GM19035 (cell line): ENCODE measurements at regions not wholly inside any gene's neighbourhood (a gene's known extent, or its start where the extent isn't known, plus 50 kb on each side); places are given as distances from the start of the nearest gene placed in this dataset.
"Not testable (repeated sequence)": the region's sequence is repeated elsewhere in the genome, so short reads cannot be mapped to it uniquely, and the experiment has no call there.

Experiments used
- ATAC-seq: cut with Tn5 transposase; IDR thresholded peaks from one replicate; pipeline ENCODE4 v1.9.1; 2021; ENCODE audit not compliant: unreplicated experiment

DNA sequence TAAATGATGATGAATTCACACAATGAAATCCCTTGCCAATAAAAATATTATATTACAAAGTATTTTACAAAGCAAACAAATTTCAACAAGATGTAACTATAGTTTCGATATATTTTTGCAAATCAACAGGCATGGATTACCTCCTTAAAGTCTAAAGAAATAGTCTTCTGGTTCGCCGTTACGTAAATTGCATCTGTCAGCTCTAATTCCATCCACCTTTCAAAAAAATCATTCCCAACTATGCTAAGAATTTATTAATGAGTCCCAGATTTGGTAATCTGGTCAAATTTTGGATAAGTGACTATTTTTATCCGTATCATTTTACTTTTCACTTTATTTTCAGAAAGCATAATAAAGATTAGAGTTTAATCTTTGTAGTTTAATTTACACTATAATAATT lies 1984.9 kb downstream of the EFNA5 start:
- ATAC-seq = no peak

- no peak for ATAC-seq
Observed at GRCh38 chr5:105684799-105685198, 1985.9 kb downstream of the EFNA5 start.

GRCh38 chr5:105680858-105681475 lies 1989.8 kb downstream of the EFNA5 start:
- no peak for ATAC-seq

GRCh38 chr5:105677291-105677690 lies 1993.4 kb downstream of the EFNA5 start:
- no peak for ATAC-seq

- no peak for ATAC-seq
Observed at GRCh38 chr5:105670596-105670995, 2000.1 kb downstream of the EFNA5 start.

GRCh38 chr5:105663671-105664070 lies 2007.1 kb downstream of the EFNA5 start:
- no peak for ATAC-seq

GRCh38 chr5:105659396-105659795 lies 2011.3 kb downstream of the EFNA5 start:
- no peak for ATAC-seq

- no peak for ATAC-seq
Observed at GRCh38 chr5:105640328-105640727, 2030.4 kb downstream of the EFNA5 start.

GRCh38 chr5:105639511-105639910 lies 2031.2 kb downstream of the EFNA5 start:
- no peak for ATAC-seq

DNA sequence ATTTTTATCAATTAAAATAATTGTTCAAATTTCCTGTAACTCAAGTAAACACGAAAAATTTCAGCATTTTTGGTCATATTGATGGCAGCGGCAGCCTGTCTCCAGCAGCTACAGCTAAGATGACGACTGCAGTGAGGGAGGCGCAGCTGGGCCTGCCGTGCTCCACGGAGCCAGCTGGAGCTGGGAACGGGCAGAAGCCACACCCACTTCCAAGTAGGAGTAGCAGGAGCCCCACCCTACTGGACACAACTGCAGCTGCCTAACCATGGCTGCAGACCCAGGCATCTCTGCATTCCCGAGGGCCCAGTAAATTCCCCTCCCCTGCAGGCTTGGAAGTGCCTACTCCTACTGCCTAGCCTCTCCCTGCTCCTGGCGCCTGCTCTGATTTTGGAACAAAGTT lies 2031.7 kb downstream of the EFNA5 start:
- no peak for ATAC-seq

DNA sequence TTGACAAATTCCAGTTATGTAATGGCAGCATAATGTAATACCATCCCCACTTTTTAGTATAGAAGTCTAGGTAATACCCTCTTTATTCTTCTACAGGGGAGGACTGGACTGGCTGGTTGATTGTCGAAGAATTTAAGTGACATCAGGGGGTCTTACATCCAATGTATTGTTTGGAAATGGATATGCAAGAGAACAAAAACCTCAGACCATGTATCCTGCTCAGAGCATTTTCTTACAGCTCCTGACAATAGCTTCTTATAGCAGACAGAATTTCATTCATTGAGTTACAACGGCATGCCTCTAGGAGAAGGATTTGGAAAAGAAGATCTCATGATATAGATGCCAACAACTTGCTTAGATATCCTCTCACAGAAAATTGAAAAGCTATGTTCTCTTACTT lies 2032.3 kb downstream of the EFNA5 start:
- ATAC-seq = no peak

DNA sequence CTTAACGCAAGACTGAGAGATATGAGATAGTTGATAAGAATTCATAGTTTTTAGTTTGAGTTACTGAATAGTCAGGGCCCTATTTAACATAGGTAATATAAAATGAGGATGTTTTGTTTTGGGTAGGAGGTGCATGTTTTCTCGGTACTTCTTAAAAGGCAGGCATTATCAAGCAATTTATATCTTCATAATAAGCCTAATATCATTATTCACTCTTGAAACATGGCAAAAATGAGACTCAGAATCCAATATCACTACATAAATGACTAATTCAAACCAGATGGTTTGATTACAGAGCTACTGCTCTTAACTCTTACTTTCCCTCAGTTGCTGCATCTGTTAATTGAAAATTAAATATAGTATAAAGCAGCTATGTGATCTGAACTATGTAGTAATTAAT lies 2038.7 kb downstream of the EFNA5 start:
- ATAC-seq = no peak

GRCh38 chr5:105630803-105631202 lies 2039.9 kb downstream of the EFNA5 start:
- ATAC-seq = no peak

GRCh38 chr5:105619725-105620124 lies 2051.0 kb downstream of the EFNA5 start:
- ATAC-seq = no peak

DNA sequence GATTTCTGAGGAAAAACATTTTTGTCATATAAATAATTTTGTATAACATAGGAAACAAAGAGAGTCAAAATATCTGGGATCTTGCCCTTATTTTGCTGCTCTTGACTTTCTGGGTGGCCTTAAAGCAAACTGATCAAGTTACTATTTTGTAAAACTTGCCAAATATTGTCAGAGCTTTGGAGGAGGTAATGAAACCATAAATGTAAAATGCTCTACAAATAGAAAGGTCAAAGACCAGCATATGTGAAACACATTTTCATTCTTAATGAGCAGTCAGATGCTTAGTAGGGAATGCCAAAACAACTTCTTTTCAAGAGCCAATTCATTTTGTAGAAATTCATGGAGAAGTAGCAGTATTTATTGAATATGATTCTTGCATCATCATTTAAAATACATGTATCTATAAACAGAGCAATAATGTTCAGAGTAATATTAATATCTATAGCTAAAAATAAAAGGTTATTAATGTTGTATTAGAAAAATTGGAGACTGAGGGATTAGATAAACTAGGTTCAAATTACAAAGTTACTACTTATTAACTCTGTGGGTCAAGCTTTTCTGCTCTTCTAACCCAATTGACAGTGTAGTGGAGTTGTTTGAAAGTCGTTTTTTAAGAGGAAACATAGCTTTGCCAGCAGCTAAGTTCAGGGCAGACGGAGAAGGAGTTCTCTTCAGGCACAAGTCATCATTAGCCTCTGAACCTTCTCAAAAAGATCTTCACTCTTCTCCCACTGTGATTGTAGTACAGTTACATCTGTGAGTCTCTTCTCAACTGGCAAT lies 2053.1 kb downstream of the EFNA5 start:
- ATAC-seq = no peak

GRCh38 chr5:105616599-105616998 lies 2054.0 kb upstream of the NUDT12 start:
- no peak for ATAC-seq

- not testable (repeated sequence) for ATAC-seq
Observed at GRCh38 chr5:105602406-105602805, 2039.8 kb upstream of the NUDT12 start.

- no peak for ATAC-seq
Observed at GRCh38 chr5:105593011-105593760, 2030.6 kb upstream of the NUDT12 start.

- no peak for ATAC-seq
Observed at GRCh38 chr5:105587963-105588662, 2025.5 kb upstream of the NUDT12 start.

DNA sequence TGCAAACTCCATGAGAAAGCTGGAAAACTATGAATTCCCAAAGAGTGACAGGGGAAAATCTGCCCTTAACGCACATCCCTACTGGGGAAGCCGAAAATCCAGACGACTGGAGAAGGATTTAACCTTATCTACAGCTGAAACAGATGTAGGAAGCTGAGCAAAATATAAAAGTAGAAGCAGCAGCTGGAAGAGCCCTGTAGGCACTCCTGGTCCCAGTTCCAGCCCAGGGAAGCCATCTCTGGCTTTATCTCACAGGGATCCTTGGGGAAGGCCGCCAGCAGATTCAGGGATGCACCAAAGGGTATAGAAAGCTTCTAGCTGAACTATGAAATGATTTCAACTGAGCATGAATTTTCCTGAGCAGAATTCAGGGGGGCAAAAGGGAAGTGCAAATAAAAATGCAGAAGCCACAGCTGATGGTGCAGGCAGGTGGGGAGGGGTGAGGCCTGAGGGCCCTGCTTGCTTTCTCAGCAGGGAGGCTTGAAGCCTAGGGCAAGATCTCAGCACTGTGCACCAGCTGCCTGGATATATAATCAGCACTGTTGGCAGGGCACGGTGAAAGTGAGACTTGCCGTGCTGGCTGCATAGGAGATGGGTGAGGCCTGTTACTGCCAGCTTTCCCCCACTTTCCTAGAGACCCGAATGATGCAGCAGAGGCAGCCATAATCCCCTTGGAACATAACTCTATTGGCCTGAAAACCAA lies 2019.5 kb upstream of the NUDT12 start:
- ATAC-seq = no peak

DNA sequence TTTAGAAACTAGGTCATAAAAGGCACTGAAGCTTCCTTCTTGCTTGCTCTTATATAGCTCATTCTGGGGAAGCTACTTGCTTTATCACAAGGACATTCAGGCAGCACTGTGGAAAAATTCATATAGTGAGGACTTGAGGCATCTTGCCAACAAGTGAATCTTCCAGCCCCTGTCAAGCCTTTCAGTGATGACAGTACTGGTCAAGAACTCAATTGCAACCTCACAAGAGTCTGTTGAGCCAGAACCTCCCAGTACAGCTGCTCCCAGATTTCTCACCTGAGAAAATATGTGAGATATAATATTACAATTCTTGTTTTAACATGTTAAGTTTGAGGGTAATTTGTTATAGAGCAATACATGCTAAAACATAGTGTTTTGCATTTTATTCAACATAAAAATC lies 2011.0 kb upstream of the NUDT12 start:
- ATAC-seq = no peak
